ENCODE measurements at regions not wholly inside any gene's neighbourhood (a gene's known extent, or its start where the extent isn't known, plus 50 kb on each side); places are given as distances from the start of the nearest gene placed in this dataset.

GRCh38 chr4:19969492-19969891 is 282.2 kb upstream of the SLIT2 start:
- no peak for DNase-seq
- Mint-ChIP-seq H3K9me3 (peaks cover 0 to 13% (median 10%) of the 10 kb centered on the region in 7 donors), H3K4me3 (no peak overlapping the region), H3K36me3 (no peaks in the 10 kb centered on the region), H3K27ac (no peak overlapping the region), H3K27me3 (ENCODE audit: low read depth in 3 of 3) (peaks cover 0 to 1% (median 1%) of the 10 kb centered on the region in 3 donors), H3K4me1 (no peaks in the 10 kb centered on the region)
- Histone ChIP-seq H3K4me2 (replicated peaks; ENCODE audit: extremely low read depth, low read length, poor library complexity, severe bottlenecking) (no peak overlapping the region), H3K27me3 (ENCODE audit: control insufficient read depth in 2 of 2, insufficient read depth in 2 of 2, low read length in 2 of 2) (no peaks in the 10 kb centered on the region), H3K4me1 (ENCODE audit: control insufficient read depth in 1 of 2, insufficient read depth in 2 of 2, low read length in 2 of 2) (no peaks in the 10 kb centered on the region), H3K79me2 (ENCODE audit: insufficient read depth, low read length) (no peaks in the 10 kb centered on the region), H3K9me3 (replicated peaks in 1 of 2; ENCODE audit: control insufficient read depth in 1 of 2, insufficient read depth in 1 of 2, low read length in 2 of 2) (peaks cover 0 to 10% of the 10 kb centered on the region in 2 donors), H3K9ac (ENCODE audit: insufficient read depth, low read length, poor library complexity, severe bottlenecking) (no peak overlapping the region), H3K36me3 (replicated peaks in 1 of 2; ENCODE audit: control insufficient read depth in 1 of 2, insufficient read depth in 2 of 2, low read length in 2 of 2) (no peaks in the 10 kb centered on the region), H3K4me3 (replicated peaks in 1 of 3; ENCODE audit: low read depth in 2 of 3, low read length in 3 of 3) (no peak overlapping the region), H2AFZ (ENCODE audit: insufficient read depth, low read depth, low read length, poor library complexity, severe bottlenecking) (no peak overlapping the region), H4K20me1 (ENCODE audit: insufficient read depth, low read length) (no peaks in the 10 kb centered on the region), H3K27ac (ENCODE audit: low read depth in 1 of 2, low read length in 2 of 2) (no peak overlapping the region)
- no peak for TF ChIP-seq CTCF (IDR thresholded peaks at IDR 0.05)
- 90% methylated on average over 2 of the region's 2 CpGs for WGBS (ENCODE audit: insufficient coverage)
- intact Hi-C loops (cut with micrococcal nuclease), result no loop called here

- DNase-seq, result no peak
- H3K36me3 ChIP-seq (replicated peaks in 1 of 2; ENCODE audit: control insufficient read depth in 1 of 2, insufficient read depth in 2 of 2, low read length in 2 of 2), result no peaks in the 10 kb centered on the region
- H3K27ac ChIP-seq (ENCODE audit: low read depth in 1 of 2, low read length in 2 of 2), result no peak overlapping the region
- Mint-ChIP-seq H3K4me3 (no peak overlapping the region), H3K27me3 (ENCODE audit: low read depth in 3 of 3) (no peaks in the 10 kb centered on the region), H3K9me3 (peaks cover 0 to 8% (median 5%) of the 10 kb centered on the region in 7 donors), H3K27ac (no peak overlapping the region), H3K36me3 (no peaks in the 10 kb centered on the region), H3K4me1 (no peaks in the 10 kb centered on the region)
- TF ChIP-seq CTCF (IDR thresholded peaks at IDR 0.05), result no peak
- no peaks in the 10 kb centered on the region for H3K27me3 ChIP-seq (ENCODE audit: control insufficient read depth in 2 of 2, insufficient read depth in 2 of 2, low read length in 2 of 2)
- H3K9ac ChIP-seq (ENCODE audit: insufficient read depth, low read length, poor library complexity, severe bottlenecking), result no peak overlapping the region
- H3K9me3 ChIP-seq (replicated peaks in 1 of 2; ENCODE audit: control insufficient read depth in 1 of 2, insufficient read depth in 1 of 2, low read length in 2 of 2), result peaks cover 0 to 3% of the 10 kb centered on the region in 2 donors
- WGBS (ENCODE audit: insufficient coverage), result no CpG with 5 or more reads among the region's 1 CpG
- no peak overlapping the region for H2AFZ ChIP-seq (ENCODE audit: insufficient read depth, low read depth, low read length, poor library complexity, severe bottlenecking)
- H4K20me1 ChIP-seq (ENCODE audit: insufficient read depth, low read length), result no peaks in the 10 kb centered on the region
- no peaks in the 10 kb centered on the region for H3K79me2 ChIP-seq (ENCODE audit: insufficient read depth, low read length)
- H3K4me1 ChIP-seq (ENCODE audit: control insufficient read depth in 1 of 2, insufficient read depth in 2 of 2, low read length in 2 of 2), result no peaks in the 10 kb centered on the region
- intact Hi-C loops (cut with micrococcal nuclease), result no loop called here
- H3K4me3 ChIP-seq (replicated peaks in 1 of 3; ENCODE audit: low read depth in 2 of 3, low read length in 3 of 3), result no peak overlapping the region
- no peak overlapping the region for H3K4me2 ChIP-seq (replicated peaks; ENCODE audit: extremely low read depth, low read length, poor library complexity, severe bottlenecking)
These were observed 290.6 kb upstream of the SLIT2 start for GRCh38 chr4:19961091-19961490.
